PC-9 (cell line): ENCODE measurements at regions not wholly inside any gene's neighbourhood (a gene's known extent, or its start where the extent isn't known, plus 50 kb on each side); places are given as distances from the start of the nearest gene placed in this dataset.

Experiments used
- EZH2 ChIP-seq: fragments of 200-600 bp; sonication (generic); IDR thresholded peaks from 2 replicates; pipeline ENCODE4 v1.8.0; 2017; ENCODE audit warnings: antibody characterized with exemption, low read depth
- TF ChIP-seq, protein P1 (sequence below): fragments of 200-600 bp; sonication (generic); conservative IDR thresholded peaks from 2 replicates; pipeline ENCODE4 v1.6.1; 2017; ENCODE audit warnings: mixed run types, antibody characterized with exemption, mild to moderate bottlenecking, moderate library complexity

DNA sequence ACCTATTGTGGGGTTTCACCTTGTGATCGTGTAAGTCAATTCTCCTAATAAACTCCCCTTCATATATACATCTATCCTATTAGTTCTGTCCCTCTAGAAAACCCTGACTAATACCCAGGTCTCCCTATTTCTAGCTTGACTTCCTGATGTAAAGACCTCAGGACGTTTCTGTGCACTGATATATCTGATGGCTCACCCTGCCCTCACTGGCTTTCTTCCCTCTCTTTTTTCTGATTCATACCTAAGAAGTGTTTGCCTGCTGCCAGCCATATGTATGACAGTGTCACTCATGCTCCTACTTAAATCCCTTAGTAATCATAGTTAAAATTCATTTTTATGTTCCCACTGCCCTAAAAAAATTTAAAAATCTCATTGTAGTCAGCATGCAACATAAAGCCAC, 124.8 kb upstream of the CCNG1 start:
- TF ChIP-seq, protein P1, sequence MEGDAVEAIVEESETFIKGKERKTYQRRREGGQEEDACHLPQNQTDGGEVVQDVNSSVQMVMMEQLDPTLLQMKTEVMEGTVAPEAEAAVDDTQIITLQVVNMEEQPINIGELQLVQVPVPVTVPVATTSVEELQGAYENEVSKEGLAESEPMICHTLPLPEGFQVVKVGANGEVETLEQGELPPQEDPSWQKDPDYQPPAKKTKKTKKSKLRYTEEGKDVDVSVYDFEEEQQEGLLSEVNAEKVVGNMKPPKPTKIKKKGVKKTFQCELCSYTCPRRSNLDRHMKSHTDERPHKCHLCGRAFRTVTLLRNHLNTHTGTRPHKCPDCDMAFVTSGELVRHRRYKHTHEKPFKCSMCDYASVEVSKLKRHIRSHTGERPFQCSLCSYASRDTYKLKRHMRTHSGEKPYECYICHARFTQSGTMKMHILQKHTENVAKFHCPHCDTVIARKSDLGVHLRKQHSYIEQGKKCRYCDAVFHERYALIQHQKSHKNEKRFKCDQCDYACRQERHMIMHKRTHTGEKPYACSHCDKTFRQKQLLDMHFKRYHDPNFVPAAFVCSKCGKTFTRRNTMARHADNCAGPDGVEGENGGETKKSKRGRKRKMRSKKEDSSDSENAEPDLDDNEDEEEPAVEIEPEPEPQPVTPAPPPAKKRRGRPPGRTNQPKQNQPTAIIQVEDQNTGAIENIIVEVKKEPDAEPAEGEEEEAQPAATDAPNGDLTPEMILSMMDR = no peak
- TF ChIP-seq EZH2 = no peak
